ENCODE measurements at regions not wholly inside any gene's neighbourhood (a gene's known extent, or its start where the extent isn't known, plus 50 kb on each side); places are given as distances from the start of the nearest gene placed in this dataset.

- TF ChIP-seq PBX3 (CRISPR knock-in tag; IDR thresholded peaks at IDR 0.05; ENCODE audit: borderline replicate concordance) (no peak), EZH2 (conservative IDR thresholded peaks at IDR 0.05; ENCODE audit: low read depth, low read length) (no peak), ZNF224 (CRISPR knock-in tag; IDR thresholded peaks at IDR 0.05) (no peak), TAF1 (CRISPR knock-in tag; IDR thresholded peaks at IDR 0.05) (no peak), EP300 (IDR thresholded peaks at IDR 0.05; ENCODE audit: low read depth in 2 of 2, low read length in 2 of 2) (no peak), EP300 (CRISPR knock-in tag; IDR thresholded peaks at IDR 0.05; ENCODE audit: borderline replicate concordance) (no peak), JUN (CRISPR knock-in tag; IDR thresholded peaks at IDR 0.05) (no peak), KLF11 (CRISPR knock-in tag; IDR thresholded peaks at IDR 0.05) (no peak), PATZ1 (CRISPR knock-in tag; IDR thresholded peaks at IDR 0.05) (no peak)
These were observed 136.3 kb upstream of the NEDD9 start for GRCh38 chr6:11368760-11369159.

Measured in HepG2 (cell line).